ENCODE measurements at regions not wholly inside any gene's neighbourhood (a gene's known extent, or its start where the extent isn't known, plus 50 kb on each side); places are given as distances from the start of the nearest gene placed in this dataset.

DNA sequence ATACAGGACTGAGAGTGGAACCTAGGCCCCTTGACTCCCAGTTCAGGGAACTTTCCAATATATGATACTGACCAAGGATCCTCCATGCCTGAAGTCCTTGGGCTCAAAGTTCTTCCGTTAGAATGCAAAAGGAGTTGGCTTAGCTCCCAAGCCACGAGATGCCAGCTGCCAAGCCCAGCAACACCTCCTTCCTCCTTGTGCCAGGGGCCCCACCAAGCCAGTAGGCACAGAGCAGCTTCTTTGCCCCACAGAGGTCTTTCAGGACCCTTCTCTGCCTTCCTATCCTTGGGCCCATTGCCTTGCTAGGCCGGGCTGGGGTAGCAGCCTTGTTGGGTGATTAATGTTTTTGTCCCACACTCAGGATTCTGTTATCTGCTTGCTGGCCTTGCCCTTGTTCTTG lies 105.6 kb downstream of the EFNB1 start:
- H2BK5ac ChIP-seq (ENCODE audit: low read depth, low read length, poor library complexity, severe bottlenecking): no peak overlapping the region
- no peak overlapping the region for H2AFZ ChIP-seq (replicated peaks; ENCODE audit: low read length, poor library complexity)
- no peak overlapping the region for H2BK20ac ChIP-seq (ENCODE audit: low read depth, low read length)
- H2BK120ac ChIP-seq (ENCODE audit: low read depth, low read length): no peak overlapping the region
- no peak overlapping the region for H2AK5ac ChIP-seq (ENCODE audit: low read depth, low read length)
- no peaks in the 10 kb centered on the region for H3K36me3 ChIP-seq (ENCODE audit: control insufficient read depth, insufficient read depth, low read length)
- no peak overlapping the region for H2AK9ac ChIP-seq (replicated peaks; ENCODE audit: low read depth, low read length, poor library complexity)
- no peak overlapping the region for H4K91ac ChIP-seq (ENCODE audit: insufficient read depth, low read depth, low read length)
- DNase-seq: no peak
- CTCF ChIA-PET: interaction anchor here (1.2 kb wide), 1 partner anchor 13 kb away, joined by 5 read pairs; no protein-coding TSS in a partner anchor
- no peak overlapping the region for H3K56ac ChIP-seq (ENCODE audit: extremely low read depth, insufficient read depth, low read length)
- H3K4ac ChIP-seq (ENCODE audit: low read depth, low read length): no peak overlapping the region
- H3K27ac ChIP-seq (ENCODE audit: insufficient read depth, low read length): no peak overlapping the region
- no peaks in the 10 kb centered on the region for H4K20me1 ChIP-seq (ENCODE audit: insufficient read depth, low read length)
- H3K79me1 ChIP-seq (ENCODE audit: low read depth in 1 of 2, low read length in 2 of 2): no peaks in the 10 kb centered on the region
- WGBS, 2 experiments (ENCODE audit: extremely low coverage in 2 of 2, insufficient read length in 1 of 2): no CpG with 5 or more reads among the region's 3 CpGs
- H2BK15ac ChIP-seq (ENCODE audit: low read depth, low read length): no peak overlapping the region
- H3K9me1 ChIP-seq (ENCODE audit: insufficient read depth, low read length): peaks cover 13% of the 10 kb centered on the region; the same call in 1 of the 2 replicates
- intact Hi-C loops (cut with micrococcal nuclease) (loop anchor here (10.0 kb wide), 1 partner anchor 100 kb away; no protein-coding TSS in a partner anchor), dilution Hi-C loops (cut with HindIII; ENCODE audit: low sequenced_read_pairs, unreplicated experiment) (no loop called here), in situ Hi-C loops (cut with MboI; ENCODE audit: low sequenced_read_pairs) (no loop called here)
- no peaks in the 10 kb centered on the region for H3K9me3 ChIP-seq (ENCODE audit: control insufficient read depth, insufficient read depth, low read length)
- H3K4me3 ChIP-seq (ENCODE audit: insufficient read depth, low read depth, low read length): no peak overlapping the region
- H3K14ac ChIP-seq (replicated peaks; ENCODE audit: low read depth, low read length): no peak overlapping the region
- 0 out of 2 replicates have a peak, but pooled peaks cover 1% of the 10 kb centered on the region for H3K27me3 ChIP-seq (ENCODE audit: control insufficient read depth, insufficient read depth, low read length)
- H3K9ac ChIP-seq (ENCODE audit: low read depth, low read length): no peak overlapping the region
- no peak overlapping the region for H3K23ac ChIP-seq (ENCODE audit: low read depth, low read length)
- no peak overlapping the region for H4K8ac ChIP-seq (ENCODE audit: low read depth in 2 of 2, low read length in 2 of 2)
- H3K18ac ChIP-seq (ENCODE audit: low read depth, low read length): no peak overlapping the region
- TF ChIP-seq, protein P1, sequence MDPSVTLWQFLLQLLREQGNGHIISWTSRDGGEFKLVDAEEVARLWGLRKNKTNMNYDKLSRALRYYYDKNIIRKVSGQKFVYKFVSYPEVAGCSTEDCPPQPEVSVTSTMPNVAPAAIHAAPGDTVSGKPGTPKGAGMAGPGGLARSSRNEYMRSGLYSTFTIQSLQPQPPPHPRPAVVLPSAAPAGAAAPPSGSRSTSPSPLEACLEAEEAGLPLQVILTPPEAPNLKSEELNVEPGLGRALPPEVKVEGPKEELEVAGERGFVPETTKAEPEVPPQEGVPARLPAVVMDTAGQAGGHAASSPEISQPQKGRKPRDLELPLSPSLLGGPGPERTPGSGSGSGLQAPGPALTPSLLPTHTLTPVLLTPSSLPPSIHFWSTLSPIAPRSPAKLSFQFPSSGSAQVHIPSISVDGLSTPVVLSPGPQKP (IDR thresholded peaks at IDR 0.05; ENCODE audit: borderline replicate concordance, low read depth, low read length): no peak
- no peak for TF ChIP-seq BHLHE40 (IDR thresholded peaks at IDR 0.05; ENCODE audit: low read depth, low read length)
- TF ChIP-seq, protein P2, sequence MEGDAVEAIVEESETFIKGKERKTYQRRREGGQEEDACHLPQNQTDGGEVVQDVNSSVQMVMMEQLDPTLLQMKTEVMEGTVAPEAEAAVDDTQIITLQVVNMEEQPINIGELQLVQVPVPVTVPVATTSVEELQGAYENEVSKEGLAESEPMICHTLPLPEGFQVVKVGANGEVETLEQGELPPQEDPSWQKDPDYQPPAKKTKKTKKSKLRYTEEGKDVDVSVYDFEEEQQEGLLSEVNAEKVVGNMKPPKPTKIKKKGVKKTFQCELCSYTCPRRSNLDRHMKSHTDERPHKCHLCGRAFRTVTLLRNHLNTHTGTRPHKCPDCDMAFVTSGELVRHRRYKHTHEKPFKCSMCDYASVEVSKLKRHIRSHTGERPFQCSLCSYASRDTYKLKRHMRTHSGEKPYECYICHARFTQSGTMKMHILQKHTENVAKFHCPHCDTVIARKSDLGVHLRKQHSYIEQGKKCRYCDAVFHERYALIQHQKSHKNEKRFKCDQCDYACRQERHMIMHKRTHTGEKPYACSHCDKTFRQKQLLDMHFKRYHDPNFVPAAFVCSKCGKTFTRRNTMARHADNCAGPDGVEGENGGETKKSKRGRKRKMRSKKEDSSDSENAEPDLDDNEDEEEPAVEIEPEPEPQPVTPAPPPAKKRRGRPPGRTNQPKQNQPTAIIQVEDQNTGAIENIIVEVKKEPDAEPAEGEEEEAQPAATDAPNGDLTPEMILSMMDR (conservative IDR thresholded peaks at IDR 0.05; ENCODE audit: low read depth, low read length): no peak
- TF ChIP-seq NFE2L2 (IDR thresholded peaks at IDR 0.05; ENCODE audit: low read depth, low read length): no peak
- TF ChIP-seq, protein P3, sequence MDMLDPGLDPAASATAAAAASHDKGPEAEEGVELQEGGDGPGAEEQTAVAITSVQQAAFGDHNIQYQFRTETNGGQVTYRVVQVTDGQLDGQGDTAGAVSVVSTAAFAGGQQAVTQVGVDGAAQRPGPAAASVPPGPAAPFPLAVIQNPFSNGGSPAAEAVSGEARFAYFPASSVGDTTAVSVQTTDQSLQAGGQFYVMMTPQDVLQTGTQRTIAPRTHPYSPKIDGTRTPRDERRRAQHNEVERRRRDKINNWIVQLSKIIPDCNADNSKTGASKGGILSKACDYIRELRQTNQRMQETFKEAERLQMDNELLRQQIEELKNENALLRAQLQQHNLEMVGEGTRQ (IDR thresholded peaks at IDR 0.05; ENCODE audit: low read depth, low read length): no peak
- TF ChIP-seq CHD1 (IDR thresholded peaks at IDR 0.05; ENCODE audit: low read depth, low read length): no peak
- TF ChIP-seq POLR2A (IDR thresholded peaks at IDR 0.05; ENCODE audit: low read depth, low read length): no peak
- TF ChIP-seq CEBPB (IDR thresholded peaks at IDR 0.05; ENCODE audit: low read depth, low read length): no peak
- POLR2A ChIA-PET (ENCODE audit: unreplicated experiment): no interaction called here
- no peak overlapping the region for H3K4me2 ChIP-seq (ENCODE audit: low read depth, low read length)
- H3K4me1 ChIP-seq (ENCODE audit: control insufficient read depth, insufficient read depth, low read length): peaks cover 18% of the 10 kb centered on the region
- BruUV-seq (replicated peaks): no TSS peak
- no peak overlapping the region for H4K5ac ChIP-seq (ENCODE audit: low read depth, low read length)
- no peak for ATAC-seq (ENCODE audit: low read depth)

All from IMR-90 (cell line).